ENCODE measurements at regions not wholly inside any gene's neighbourhood (a gene's known extent, or its start where the extent isn't known, plus 50 kb on each side); places are given as distances from the start of the nearest gene placed in this dataset.
"Not testable (repeated sequence)": the region's sequence is repeated elsewhere in the genome, so short reads cannot be mapped to it uniquely, and the experiment has no call there.

DNA sequence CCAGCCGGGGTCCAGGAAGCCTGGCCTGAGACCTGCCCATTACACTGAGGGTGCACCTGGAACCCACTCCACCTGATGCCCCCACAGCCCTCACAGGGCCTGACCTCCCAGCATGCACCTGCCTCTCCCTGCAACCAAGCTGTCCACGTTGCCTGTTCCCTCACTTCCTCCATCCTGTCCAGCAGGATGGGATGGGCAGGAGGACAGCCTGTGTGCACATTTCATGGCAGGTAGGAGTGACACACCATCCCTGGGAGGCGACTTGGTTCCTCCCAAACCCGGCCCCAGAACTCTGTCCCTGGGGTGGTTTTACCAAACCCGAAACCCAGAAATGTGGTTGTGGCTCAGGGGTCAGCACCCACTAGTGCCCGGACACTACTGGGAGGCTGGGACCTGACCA is 203.8 kb upstream of the ZNF519 start:
- not testable (repeated sequence) for DNase-seq (ENCODE audit: low read depth)

GRCh38 chr18:14321217-14321616 is 189.0 kb upstream of the ZNF519 start:
- not testable (repeated sequence) for DNase-seq (ENCODE audit: low read depth)

DNA sequence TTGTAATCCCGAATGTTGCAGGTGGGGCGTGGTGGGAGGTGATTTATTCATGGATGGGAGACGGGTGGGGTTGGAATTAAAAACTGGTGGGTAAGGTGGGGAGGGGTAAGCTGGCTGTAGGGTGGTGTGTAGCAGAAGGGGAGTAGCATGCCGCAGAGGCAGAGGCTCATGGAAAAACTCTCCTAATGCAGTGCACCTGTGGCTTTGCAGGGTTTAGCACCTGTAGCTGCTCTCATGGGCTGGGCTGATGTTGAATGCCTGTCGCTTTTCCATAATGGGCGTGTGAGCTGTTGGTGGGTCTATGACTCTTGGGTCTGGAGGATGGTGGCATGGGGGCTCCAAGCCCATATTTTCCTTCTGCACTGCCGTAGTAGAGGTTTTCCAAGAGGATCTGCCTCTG is 169.0 kb upstream of the ZNF519 start:
- DNase-seq (ENCODE audit: low read depth): not testable (repeated sequence)

DNA sequence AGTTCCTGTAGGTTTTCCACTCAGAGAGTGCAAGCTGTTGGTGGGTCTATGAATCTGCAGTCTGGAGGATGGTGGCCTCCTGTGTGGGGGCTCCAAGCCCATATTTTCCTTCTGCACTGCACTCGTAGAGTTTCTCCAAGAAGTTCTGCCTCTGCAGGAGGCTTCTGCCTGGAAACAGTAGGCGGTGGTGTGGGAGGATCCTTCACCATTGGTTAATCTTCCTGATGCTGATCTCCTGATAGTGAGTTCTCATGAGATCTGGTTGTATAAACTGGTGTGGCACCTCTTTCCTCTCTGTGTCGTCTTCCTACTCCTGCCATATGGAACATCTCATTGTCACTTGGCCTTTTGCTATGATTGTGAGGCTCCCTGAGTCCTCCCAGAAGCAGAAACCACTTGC is 162.8 kb upstream of the ZNF519 start:
- not testable (repeated sequence) for DNase-seq (ENCODE audit: low read depth)

GRCh38 chr18:14285053-14285452 is 152.8 kb upstream of the ZNF519 start:
- no peak for DNase-seq (ENCODE audit: low read depth)

DNA sequence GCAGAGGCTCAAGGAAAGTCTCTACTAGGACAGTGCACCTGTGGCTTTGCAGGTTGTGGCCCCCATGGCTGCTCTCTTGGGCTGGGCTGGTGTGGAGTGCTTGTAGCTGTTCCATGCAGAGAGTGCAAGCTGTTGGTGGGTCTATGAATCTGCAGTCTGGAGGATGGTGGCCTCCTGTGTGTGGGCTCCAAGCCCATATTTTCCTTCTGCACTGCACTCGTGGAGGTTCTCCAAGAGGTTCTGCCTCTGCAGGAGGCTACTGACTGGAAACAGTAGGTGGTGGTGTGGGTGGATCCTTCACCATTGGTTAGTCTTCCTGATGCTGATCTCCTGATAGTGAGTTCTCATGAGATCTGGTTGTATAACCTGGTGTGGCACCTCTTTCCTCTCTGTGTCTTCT is 143.2 kb upstream of the ZNF519 start:
- DNase-seq (ENCODE audit: low read depth): not testable (repeated sequence)

DNA sequence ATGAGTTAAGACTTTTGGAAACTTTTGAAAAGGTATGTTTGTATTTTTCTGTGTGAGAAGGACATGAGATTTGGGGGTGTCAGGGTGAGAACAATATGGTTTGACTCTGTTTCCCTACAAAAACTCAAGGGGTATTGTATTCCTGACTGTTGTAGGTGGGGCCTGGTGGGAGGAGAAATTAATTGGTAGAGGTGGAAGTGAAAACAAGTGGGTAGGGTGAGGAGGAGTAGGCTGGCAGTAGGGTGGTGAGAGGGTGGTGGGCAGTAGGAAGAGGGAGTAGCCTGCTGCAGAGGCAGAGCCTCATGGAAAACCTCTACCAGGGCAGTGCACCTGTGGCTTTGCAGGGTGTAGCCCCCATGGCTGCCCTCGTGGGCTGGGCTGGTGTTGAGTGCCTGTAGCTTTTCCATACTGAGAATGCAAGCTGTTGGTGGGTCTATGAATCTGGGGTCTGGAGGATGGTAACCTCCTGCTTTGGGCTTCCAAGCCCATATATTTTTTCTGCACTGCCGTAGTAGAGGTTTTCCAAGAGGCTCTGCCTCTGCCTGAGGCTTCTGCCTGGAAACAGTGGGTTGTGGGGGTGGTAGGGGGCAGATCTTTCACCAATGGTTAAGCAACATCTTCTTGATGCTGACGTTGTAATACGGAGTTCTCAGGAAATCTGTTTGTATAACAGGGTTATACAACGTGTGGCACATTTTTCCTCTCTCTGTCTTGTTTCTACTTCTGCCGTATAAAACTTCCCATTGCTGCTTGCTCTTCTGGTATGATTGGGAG is 133.6 kb upstream of the ZNF519 start:
- not testable (repeated sequence) for DNase-seq (ENCODE audit: low read depth)

GRCh38 chr18:14262786-14263185 is 130.6 kb upstream of the ZNF519 start:
- not testable (repeated sequence) for DNase-seq (ENCODE audit: low read depth)

- DNase-seq (ENCODE audit: low read depth): not testable (repeated sequence)
Measured at GRCh38 chr18:14250084-14250677, 117.9 kb upstream of the ZNF519 start.

DNA sequence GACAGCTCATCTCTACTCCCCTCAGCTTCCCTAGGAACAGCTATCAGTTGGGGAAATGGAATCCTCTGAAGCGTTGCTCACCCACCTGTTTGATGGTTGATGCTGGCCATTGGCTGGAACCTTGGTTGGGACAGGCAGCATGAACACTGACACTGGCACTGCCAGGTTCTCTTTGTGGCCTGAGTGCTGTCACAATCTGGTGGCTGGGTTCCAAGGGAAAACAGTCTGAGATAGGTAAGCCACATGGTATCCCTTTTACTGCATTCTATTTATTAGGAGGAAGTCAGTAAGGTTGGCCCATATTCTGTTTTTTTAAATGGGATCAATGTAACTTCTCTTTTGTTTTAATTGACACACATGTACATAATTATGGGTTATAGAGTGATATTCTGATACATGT is 107.0 kb upstream of the ZNF519 start:
- DNase-seq (ENCODE audit: low read depth): not testable (repeated sequence)

DNA sequence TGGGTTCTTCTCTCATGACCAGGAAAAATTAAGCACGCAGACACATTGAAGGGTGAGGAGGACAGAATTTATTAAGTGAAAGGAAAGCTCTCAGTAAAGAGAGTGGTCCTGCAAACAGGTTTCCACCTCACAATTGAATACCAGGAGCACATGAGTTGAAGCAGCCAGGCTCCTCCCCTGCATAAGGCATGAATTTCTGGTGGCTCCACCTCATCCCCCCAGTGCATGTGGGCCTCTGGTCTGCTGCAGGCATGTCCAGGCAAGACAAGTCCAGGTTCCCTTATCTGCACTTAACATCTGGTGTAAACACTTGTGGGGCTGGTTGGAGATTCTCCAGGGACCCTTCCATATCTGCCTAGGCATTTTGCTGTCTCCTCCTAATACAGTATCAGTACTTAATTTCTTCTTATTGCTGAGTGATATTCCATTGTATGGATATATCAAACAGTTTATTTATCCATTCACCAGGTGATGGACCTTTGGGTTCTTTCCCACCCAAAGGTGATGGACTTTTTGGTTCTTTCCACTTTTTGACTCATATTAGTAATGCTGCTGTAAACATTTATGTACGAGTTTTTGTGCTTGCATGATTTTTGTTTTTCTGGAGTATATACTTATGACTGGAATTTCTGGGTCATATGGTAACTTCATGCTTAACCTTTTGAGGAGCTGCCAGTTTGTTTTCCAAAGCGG is 104.3 kb upstream of the ZNF519 start:
- not testable (repeated sequence) for DNase-seq (ENCODE audit: low read depth)

DNA sequence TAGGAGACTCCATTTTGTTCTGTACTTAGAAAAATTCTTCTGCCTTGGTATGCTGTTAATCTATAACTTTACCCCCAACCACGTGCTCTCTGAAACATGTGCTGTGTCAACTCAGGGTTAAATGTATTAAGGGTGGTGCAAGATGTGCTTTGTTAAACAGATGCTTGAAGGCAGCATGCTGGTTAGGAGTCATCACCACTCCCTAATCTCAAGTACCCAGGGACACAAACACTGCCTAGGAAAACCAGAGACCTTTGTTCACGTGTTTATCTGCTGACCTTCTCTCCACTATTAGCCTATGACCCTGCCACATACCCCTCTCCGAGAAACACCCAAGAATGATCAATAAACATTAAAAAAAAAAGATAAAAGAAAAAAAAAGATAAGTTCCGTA is 93.0 kb upstream of the ZNF519 start:
- DNase-seq (ENCODE audit: low read depth): not testable (repeated sequence)

DNA sequence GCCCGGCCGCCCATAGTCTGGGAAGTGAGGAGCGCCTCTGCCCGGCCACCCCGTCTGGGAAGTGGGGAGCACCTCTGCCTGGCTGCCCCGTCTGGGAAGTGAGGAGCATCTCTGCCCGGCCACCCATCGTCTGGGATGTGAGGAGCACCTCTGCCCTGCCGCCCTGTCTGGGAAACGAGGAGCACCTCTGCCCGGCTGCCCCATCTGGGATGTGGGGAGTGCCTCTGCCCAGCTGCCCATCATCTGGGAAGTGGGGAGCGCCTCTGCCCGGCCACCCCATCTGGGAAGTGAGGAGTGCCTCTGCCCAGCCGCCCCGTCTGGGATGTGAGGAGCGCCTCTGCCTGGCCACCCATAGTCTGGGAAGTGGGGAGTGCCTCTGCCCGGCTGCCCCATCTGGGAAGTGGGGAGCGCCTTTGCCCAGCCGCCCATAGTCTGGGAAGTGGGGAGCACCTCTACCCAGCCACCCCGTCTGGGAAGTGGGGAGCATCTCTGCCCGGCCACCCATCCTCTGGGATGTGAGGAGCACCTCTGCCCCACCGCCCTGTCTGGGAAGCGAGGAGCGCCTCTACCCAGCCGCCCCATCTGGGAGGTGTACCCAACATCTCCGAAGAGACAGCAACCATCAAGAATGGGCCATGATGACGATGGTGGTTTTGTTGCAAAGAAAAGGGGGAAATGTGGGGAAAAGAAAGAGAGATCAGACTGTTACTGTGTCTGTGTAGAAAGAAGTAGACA is 92.5 kb upstream of the ZNF519 start:
- DNase-seq (ENCODE audit: low read depth): not testable (repeated sequence)

DNA sequence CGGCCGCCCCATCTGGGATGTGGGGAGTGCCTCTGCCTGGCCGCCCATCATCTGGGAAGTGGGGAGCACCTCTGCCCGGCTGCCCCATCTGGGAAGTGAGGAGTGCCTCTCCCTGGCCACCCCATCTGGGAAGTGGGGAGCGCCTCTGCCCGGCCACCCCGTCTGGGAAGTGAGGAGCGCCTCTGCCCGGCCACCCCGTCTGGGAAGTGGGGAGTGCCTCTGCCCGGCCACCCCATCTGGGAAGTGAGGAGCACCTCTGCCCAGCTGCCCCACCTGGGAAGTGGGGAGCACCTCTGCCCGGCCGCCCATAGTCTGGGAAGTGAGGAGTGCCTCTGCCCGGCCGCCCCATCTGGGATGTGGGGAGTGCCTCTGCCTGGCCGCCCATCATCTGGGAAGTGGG is 91.7 kb upstream of the ZNF519 start:
- not testable (repeated sequence) for DNase-seq (ENCODE audit: low read depth)

- not testable (repeated sequence) for DNase-seq (ENCODE audit: low read depth)
Measured at GRCh38 chr18:14223231-14223822, 91.1 kb upstream of the ZNF519 start.

- not testable (repeated sequence) for DNase-seq (ENCODE audit: low read depth)
Measured at GRCh38 chr18:14222354-14223221, 90.4 kb upstream of the ZNF519 start.

DNA sequence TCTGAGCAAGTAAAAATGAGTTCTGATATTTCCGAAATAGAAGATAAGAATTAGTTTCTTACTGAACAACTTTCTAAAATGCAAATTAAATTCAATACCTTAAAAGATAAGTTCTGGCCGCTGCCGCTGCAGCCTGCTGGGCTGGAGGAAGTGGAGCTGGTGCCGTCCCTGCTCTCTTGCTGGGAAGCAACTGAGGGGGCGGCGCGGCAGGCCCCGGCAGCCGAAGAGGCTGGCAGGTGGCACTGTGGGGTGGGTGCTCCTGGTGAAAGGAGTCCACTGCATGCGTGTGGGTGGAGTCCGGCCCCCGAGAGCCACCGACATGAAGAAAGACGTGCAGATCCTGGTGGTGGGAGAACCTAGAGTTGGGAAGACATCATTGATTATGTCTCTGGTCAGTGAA is 89.5 kb upstream of the ZNF519 start:
- no peak for DNase-seq (ENCODE audit: low read depth)

GRCh38 chr18:14215952-14216351 is 83.7 kb upstream of the ZNF519 start:
- DNase-seq (ENCODE audit: low read depth): not testable (repeated sequence)

DNA sequence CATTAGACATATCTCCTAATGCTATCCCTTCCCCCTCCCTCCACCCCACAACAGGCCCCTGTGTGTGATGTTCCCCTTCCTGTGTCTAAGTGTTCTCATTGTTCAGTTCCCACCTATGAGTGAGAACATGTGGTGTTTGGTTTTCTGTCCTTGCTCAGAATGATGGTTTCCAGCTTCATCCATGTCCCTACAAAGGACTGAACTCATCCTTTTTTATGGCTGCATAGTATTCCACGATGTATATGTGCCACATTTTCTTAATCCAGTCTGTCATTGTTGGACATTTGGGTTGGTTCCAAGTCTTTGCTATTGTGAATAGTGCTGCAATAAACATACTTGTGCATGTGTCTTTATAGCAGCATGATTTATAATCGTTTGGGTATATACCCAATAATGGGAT is 71.2 kb upstream of the ZNF519 start:
- not testable (repeated sequence) for DNase-seq (ENCODE audit: low read depth)

GRCh38 chr18:14190776-14191442 is 58.7 kb upstream of the ZNF519 start:
- DNase-seq (ENCODE audit: low read depth): not testable (repeated sequence)

All from fibroblast of the conjunctiva (primary cell).